ENCODE measurements at regions not wholly inside any gene's neighbourhood (a gene's known extent, or its start where the extent isn't known, plus 50 kb on each side); places are given as distances from the start of the nearest gene placed in this dataset.

DNA sequence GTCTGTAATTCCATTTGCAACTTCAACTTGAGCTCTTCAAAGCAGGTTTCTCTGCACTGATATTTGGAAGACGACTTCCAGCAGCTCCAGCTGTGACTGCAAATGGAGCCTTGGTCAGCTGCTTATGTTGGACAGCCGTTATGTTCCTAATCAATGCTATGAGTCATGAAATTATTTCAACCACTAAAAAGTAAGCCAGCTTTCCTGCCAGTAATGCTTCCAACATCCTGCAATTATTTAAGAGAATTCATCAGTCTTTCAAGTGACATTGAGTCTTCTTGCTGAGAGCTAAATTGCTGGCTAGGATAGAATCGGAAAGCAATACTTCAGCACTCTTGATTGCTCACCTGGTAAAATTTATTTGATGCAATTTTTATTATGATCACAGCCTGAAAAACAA is 375.7 kb downstream of the MMUT start:
- DNase-seq (ENCODE audit: low read depth): peak; percentile 16
- TF ChIP-seq, protein P1, sequence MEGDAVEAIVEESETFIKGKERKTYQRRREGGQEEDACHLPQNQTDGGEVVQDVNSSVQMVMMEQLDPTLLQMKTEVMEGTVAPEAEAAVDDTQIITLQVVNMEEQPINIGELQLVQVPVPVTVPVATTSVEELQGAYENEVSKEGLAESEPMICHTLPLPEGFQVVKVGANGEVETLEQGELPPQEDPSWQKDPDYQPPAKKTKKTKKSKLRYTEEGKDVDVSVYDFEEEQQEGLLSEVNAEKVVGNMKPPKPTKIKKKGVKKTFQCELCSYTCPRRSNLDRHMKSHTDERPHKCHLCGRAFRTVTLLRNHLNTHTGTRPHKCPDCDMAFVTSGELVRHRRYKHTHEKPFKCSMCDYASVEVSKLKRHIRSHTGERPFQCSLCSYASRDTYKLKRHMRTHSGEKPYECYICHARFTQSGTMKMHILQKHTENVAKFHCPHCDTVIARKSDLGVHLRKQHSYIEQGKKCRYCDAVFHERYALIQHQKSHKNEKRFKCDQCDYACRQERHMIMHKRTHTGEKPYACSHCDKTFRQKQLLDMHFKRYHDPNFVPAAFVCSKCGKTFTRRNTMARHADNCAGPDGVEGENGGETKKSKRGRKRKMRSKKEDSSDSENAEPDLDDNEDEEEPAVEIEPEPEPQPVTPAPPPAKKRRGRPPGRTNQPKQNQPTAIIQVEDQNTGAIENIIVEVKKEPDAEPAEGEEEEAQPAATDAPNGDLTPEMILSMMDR (conservative IDR thresholded peaks at IDR 0.05; ENCODE audit: low read depth, low read length): no peak
- H3K4me3 ChIP-seq (ENCODE audit: low read depth, low read length): no peak overlapping the region

DNA sequence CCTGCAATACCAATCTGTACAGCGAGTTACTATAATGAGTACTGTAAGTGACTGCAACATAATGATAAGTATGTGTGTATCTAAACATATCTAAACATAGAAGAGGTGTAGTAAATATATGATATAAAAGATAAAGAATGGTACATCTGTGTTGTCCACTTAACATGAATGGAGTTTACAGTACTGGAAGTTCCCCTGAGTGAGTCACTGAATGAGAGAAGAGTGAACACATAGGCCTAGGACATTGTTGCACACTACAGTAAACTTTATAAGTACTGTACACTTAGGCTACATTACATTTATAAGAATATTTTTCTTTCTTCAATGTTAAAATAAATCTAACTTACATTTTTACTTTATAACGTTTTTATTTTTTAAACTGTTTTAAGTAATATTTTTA is 380.4 kb downstream of the MMUT start:
- H3K4me3 ChIP-seq (ENCODE audit: low read depth, low read length): no peak overlapping the region
- DNase-seq (ENCODE audit: low read depth): no peak
- TF ChIP-seq, protein P1 (conservative IDR thresholded peaks at IDR 0.05; ENCODE audit: low read depth, low read length): no peak

DNA sequence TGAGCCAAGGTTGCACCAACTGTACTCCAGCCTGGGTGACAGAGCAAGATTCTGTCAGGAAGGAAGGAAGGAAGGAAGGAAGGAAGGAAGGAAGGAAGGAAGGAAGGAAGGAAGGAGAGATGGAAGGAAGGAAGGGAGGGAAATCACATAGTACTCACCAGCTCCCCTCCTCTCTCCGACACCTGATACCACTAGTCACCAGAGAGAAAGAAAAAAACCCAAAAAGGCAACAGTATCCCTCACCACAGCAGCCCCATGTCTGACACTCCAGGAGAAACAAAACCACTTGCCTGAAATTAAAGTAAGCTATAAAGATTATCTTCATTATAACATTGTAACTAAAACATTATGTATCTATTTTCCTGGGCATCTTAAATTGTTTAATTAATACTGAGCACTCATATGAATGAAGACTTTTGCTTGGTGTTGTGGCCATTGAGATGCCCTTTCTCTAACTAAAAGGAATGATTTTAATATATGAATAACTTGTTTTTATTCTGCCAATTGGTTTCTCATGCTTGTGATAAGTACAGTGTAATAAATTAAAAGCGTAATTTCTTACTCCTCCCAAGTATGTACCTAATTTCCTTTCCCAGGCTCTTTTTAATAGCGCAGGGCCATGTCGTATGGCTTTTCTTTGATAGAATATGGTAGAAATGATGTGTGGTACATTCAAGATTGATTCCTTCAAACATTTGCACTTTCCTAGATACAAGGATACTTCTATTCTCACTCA is 390.0 kb downstream of the MMUT start:
- TF ChIP-seq, protein P1 (conservative IDR thresholded peaks at IDR 0.05; ENCODE audit: low read depth, low read length): no peak
- no peak for DNase-seq (ENCODE audit: low read depth)
- no peak overlapping the region for H3K4me3 ChIP-seq (ENCODE audit: low read depth, low read length)

DNA sequence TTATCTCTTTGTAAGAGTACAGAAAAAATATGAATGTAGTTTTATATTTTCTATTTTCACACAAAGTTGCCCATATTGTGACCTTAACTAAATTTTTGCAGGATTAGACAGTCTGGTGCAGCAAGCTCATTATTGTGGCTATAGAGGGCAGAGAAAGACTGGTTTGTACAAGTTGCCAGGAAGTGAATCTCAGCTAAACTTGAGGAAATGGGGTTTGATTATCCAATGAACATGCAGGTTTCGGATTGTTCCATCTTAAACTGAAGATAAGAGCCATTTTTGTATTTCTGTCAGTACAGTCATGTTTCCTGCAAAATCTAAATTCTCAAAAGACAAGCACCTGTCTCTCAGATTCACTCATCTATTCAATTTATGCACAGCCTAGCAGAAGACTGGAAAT is 390.9 kb downstream of the MMUT start:
- TF ChIP-seq, protein P1 (conservative IDR thresholded peaks at IDR 0.05; ENCODE audit: low read depth, low read length): no peak
- no peak overlapping the region for H3K4me3 ChIP-seq (ENCODE audit: low read depth, low read length)
- DNase-seq (ENCODE audit: low read depth): peak; percentile 7

DNA sequence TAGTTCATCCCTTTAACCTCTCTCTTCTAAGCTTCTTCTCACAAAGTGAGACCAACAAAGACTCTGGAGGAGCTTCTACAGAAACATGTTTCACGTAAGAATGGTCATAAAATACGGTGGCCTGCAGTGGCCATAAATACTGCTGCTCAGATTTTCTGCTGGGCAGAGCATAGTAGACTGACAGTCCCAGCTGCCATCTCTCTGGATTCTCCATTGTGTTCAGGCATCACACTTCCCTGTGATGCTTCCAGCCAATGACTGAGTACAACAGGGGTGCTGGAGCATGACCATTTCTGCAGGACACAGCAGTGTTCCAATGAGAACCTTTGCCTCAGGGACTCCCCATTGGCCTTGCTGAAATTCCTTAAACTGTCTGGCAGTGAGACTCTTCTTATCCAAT is 392.6 kb downstream of the MMUT start:
- no peak overlapping the region for H3K4me3 ChIP-seq (ENCODE audit: low read depth, low read length)
- TF ChIP-seq, protein P1 (conservative IDR thresholded peaks at IDR 0.05; ENCODE audit: low read depth, low read length): no peak
- no peak for DNase-seq (ENCODE audit: low read depth)

DNA sequence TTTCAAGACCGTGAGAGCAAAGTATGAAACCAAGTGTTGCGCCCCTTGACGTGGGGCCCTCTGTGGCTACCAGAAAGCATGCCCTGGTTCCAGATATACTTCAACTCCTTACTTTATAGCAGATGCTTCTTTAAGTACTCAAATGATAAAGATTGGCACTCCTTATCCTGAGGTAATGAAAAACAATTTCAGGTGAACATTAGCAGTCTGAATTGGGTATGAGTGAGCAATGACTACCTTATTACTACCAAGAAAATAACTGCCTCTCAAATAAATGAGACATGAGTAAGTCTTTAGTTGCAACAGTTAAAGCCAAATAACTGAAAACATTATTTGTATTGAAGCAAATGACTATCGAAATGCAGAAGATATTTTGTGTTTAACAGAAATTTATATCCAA is 408.7 kb downstream of the MMUT start:
- H3K4me3 ChIP-seq (ENCODE audit: low read depth, low read length): no peak overlapping the region
- TF ChIP-seq, protein P1 (conservative IDR thresholded peaks at IDR 0.05; ENCODE audit: low read depth, low read length): no peak

DNA sequence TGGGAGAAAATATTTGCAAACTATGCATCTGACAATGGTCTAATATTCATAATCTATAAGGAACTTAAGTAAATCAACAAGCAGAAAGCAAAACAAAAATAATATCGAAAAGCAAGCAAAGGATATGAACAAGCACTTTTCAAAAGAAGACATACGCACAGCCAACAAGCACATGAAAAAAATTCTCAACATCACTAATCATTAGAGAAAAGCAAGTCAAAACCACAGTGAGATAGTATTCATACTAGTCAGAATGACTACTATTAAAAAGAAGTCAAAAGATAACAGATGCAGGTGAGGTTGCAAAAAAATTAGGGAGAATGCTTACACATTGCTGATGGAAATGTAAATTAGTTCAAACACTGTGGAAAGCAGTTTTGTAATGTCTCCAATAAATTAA is 410.2 kb downstream of the MMUT start:
- no peak for DNase-seq (ENCODE audit: low read depth)
- H3K4me3 ChIP-seq (ENCODE audit: low read depth, low read length): no peak overlapping the region
- TF ChIP-seq, protein P1 (conservative IDR thresholded peaks at IDR 0.05; ENCODE audit: low read depth, low read length): no peak

More for the DNA sequence above, 408.7 kb downstream of the MMUT start:
- DNase-seq (ENCODE audit: low read depth): no peak
